Epithelial cell of esophagus (primary cell): ENCODE measurements at regions not wholly inside any gene's neighbourhood (a gene's known extent, or its start where the extent isn't known, plus 50 kb on each side); places are given as distances from the start of the nearest gene placed in this dataset.
"Not testable (repeated sequence)": the region's sequence is repeated elsewhere in the genome, so short reads cannot be mapped to it uniquely, and the experiment has no call there.

Experiments
- DNase-seq: peaks from one replicate; pipeline ENCODE4 v3.0.0; 2010; ENCODE audit warnings: low read depth
- H3K4me3 ChIP-seq: 2 replicates; pipeline ENCODE4 v1.5.1; 2011; ENCODE audit warnings: mild to moderate bottlenecking, low read length, control low read depth
- CTCF ChIP-seq: IDR thresholded peaks from 2 replicates; pipeline ENCODE4 v1.5.1; 2011; ENCODE audit warnings: low read depth, mild to moderate bottlenecking, low read length, control low read depth, inconsistent platforms; ENCODE audit not compliant: insufficient read depth; ENCODE audit errors: missing control alignments

GRCh38 chr12:40172879-40173278 lies 51.9 kb upstream of the LRRK2 start:
- no peak for TF ChIP-seq CTCF
- H3K4me3 ChIP-seq, result no peak overlapping the region
- no peak for DNase-seq

GRCh38 chr12:40171501-40171900 lies 53.3 kb upstream of the LRRK2 start:
- H3K4me3 ChIP-seq, result no peak overlapping the region
- TF ChIP-seq CTCF, result no peak
- peak; percentile 47 for DNase-seq

GRCh38 chr12:40171066-40171465 lies 53.7 kb upstream of the LRRK2 start:
- H3K4me3 ChIP-seq, result no peak overlapping the region
- DNase-seq, result no peak
- no peak for TF ChIP-seq CTCF

- no peak for DNase-seq
- no peak overlapping the region for H3K4me3 ChIP-seq
- no peak for TF ChIP-seq CTCF
These were observed 54.2 kb upstream of the LRRK2 start for GRCh38 chr12:40170593-40170992.

GRCh38 chr12:40168868-40169267 lies 55.9 kb upstream of the LRRK2 start:
- no peak for TF ChIP-seq CTCF
- H3K4me3 ChIP-seq, result no peak overlapping the region
- DNase-seq, result no peak

- DNase-seq, H3K4me3 ChIP-seq: not testable (repeated sequence)
These were observed 56.4 kb upstream of the LRRK2 start for GRCh38 chr12:40168419-40168818.

GRCh38 chr12:40168001-40168400 lies 56.8 kb upstream of the LRRK2 start:
- TF ChIP-seq CTCF, result no peak

GRCh38 chr12:40165179-40165578 lies 59.3 kb upstream of the SLC2A13 start:
- no peak overlapping the region for H3K4me3 ChIP-seq
- no peak for TF ChIP-seq CTCF
- DNase-seq, result no peak

More at GRCh38 chr12:40168001-40168400, 56.8 kb upstream of the LRRK2 start:
- DNase-seq, result no peak
- H3K4me3 ChIP-seq, result no peak overlapping the region
